HG03469 (cell line): ENCODE measurements at regions not wholly inside any gene's neighbourhood (a gene's known extent, or its start where the extent isn't known, plus 50 kb on each side); places are given as distances from the start of the nearest gene placed in this dataset.

Experiments
- ATAC-seq: cut with Tn5 transposase; IDR thresholded peaks from one replicate; pipeline ENCODE4 v1.9.1; 2021; ENCODE audit warnings: mild to moderate bottlenecking, moderate library complexity, moderate number of reproducible peaks; ENCODE audit not compliant: unreplicated experiment

GRCh38 chr4:136329042-136329662 lies 1203.1 kb downstream of the PCDH18 start:
- ATAC-seq, result no peak

DNA sequence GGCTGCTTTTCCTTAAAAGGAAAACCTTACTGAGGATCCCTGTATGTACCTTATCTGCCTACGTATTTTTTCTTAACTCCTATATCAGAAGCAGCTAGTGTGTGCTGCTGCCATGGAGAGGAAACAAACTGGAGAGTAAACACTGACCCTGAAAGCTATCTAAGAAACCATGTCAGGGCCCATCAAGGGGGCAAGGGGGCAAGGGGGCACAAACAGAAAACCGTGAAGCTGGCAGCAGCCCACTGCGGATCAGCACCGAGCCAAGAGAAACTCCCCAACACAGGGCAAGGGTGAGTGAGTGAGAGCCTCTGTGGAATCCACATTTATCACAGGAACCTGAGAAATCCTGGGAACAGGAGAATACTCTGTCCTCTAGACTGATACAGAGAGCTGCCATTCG lies 1204.2 kb downstream of the PCDH18 start:
- ATAC-seq, result no peak

- ATAC-seq, result no peak
These were observed 1211.9 kb downstream of the PCDH18 start for GRCh38 chr4:136320465-136320813.

DNA sequence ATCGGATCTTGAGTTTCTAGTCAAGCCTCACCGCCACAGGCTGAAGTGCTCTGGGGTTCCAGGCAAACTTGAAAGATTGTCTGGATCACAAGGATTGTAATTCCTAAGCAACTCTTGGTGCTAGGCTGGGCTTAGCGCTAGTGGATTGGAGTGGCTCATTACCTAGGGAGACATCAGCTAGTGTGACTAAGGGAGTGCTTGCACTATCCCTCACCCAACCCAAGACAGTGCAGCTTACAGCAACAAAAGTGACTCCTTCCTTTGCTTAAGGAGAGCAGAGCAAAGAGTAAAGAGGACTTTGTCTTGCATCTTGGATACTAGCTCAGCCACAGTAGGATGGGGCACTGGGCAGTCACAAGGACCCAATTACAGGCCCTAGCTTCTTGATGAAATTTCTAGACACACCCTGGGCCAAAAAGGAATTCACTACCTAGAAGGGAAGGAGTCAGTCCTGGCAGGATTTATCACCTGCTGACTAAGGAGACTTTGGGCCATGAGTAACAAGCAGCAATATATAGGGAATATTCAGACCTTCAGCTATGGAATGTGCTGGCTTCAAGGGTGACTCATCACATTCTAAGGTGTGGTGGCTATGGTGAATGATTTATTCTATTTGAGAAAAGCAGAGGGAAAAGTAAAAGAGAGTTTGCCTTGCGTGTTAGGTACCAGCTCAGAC lies 1212.4 kb downstream of the PCDH18 start:
- no peak for ATAC-seq

DNA sequence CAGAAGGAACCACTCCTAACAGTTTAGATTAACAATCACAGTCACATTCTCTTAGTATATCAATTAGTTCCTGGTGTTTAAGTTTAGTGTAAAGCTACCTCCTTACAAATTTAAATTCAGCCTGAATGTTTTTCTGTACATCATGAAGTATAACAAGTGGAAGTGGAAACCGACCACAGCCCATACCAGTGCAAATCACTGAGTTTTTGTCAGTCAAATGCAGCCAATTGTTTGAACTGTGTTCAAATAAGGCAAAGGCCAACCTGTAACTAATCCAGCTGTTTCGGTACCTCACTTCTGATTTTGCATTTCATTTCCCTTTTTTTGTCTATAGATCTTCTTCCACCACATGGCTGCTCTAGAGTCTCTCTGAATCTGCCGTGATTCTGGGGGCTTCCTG lies 1215.3 kb downstream of the PCDH18 start:
- no peak for ATAC-seq

- no peak for ATAC-seq
These were observed 1217.6 kb downstream of the PCDH18 start for GRCh38 chr4:136314686-136315085.

DNA sequence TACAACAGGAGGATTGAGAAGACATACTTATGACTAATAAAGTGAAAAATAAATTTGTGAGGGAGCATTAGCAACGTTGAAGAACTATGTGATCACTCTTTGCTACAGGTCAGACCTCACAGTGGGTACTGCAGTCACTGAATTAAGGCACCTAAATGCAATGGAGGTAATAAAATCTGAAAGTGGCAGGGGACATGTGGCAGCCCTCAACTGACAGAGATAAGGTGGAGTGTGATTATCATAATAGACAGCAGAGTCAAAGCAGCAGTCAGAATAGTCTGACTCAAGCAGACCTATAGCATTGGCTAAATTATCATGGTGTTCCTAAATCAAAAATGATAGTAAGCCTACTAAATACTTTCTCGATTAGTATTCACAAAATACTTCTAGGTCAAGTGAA lies 1220.5 kb downstream of the PCDH18 start:
- no peak for ATAC-seq

DNA sequence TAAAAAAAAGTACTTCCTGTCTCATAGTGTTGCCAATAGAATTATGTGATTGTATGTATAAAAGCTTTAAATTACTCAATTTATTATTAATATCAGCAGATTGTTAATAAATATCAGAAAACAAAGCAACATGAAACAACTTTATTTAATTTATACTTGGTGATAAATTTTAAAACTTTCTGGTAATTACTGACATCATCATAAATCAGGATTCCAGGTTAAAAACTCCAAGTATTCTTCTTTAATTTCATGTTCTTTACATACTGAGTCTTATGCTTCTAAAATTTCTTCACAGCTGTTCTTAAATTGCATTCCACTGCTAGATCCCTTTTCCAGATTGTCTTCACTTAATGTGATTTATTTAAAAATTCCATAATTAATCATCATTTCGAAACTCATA lies 1224.5 kb downstream of the PCDH18 start:
- ATAC-seq, result no peak

- ATAC-seq, result no peak
These were observed 1225.9 kb downstream of the PCDH18 start for GRCh38 chr4:136306361-136306760.

- no peak for ATAC-seq
These were observed 1229.7 kb downstream of the PCDH18 start for GRCh38 chr4:136302566-136302965.

GRCh38 chr4:136301749-136302495 lies 1230.4 kb downstream of the PCDH18 start:
- no peak for ATAC-seq

DNA sequence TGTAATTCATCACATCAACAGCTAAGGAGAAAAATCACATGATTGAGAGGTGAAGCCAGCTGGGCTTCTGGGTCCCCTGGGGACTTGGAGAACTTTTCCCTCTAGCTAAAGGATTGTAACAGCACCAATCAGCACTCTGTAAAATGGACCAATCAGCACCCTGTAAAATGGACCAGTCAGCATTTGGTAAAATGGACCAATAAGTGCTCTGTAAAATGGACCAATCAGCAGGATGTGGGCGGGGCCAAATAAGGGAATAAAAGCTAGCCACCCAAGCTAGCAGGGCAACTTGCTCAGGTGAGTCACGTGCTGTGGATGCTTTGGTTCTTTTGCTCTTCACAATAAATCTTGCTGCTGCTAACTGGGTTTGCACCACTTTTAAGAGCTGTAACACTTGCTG lies 1248.3 kb downstream of the PCDH18 start:
- ATAC-seq, result no peak

GRCh38 chr4:136281889-136282288 lies 1250.4 kb downstream of the PCDH18 start:
- no peak for ATAC-seq

DNA sequence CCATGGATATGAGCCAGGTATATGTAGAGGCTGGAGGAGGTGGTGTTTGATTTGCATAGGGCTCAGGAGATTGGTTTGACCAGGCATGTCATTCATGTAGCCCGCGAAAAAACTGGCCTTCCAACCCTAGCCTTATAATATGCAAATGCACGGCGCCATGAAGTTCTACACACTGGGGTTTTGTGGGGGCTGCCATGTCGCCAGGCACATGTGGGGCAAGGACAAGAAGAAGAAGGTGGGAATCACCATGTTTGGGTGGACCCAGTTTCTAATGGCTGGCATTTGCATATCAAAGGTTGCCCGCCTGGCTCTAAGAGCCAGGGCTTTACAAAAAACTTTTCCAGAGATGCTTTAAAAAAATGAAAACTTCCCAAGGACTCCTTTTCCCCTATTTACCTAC lies 1251.0 kb downstream of the PCDH18 start:
- no peak for ATAC-seq

DNA sequence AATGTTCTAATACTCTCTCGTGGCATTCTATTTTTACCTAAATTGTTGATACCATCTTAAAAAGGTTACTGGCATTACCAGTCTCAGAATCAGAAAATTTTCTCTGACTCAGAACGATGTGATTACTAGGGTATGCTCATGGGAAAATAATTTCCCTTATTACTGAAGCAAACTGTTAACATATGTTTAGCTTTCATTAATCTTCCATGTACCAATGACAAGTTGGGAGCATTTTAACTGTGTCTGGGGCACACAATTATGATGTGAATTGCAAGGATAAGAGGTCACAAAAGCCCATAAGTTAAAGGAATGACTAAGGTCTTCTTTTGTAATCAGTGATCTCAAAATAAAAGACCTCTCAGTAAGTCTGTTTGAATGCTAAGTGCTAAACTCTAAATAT lies 1254.6 kb downstream of the PCDH18 start:
- no peak for ATAC-seq

DNA sequence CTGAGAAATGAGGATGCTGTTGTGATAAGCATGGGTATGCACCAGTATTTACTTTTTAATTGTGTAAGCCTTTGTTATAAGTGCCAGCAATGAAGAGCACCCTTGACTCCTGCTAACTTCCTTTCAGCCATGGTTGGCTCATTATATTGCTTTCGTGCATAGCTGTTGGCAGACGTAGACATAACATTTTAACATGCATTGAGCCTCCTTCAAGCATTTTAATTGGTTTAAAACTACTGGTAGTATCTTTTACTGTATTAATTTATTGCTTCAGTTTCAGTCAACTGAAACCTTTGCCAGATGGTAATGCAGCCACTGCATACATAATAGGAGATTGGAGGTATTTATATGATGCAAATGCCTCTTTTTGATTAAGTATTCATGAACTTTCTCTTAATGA lies 1285.4 kb downstream of the PCDH18 start:
- ATAC-seq, result no peak

- no peak for ATAC-seq
These were observed 1290.9 kb downstream of the PCDH18 start for GRCh38 chr4:136241221-136241986.

GRCh38 chr4:136227315-136227714 lies 1305.0 kb downstream of the PCDH18 start:
- ATAC-seq, result no peak

DNA sequence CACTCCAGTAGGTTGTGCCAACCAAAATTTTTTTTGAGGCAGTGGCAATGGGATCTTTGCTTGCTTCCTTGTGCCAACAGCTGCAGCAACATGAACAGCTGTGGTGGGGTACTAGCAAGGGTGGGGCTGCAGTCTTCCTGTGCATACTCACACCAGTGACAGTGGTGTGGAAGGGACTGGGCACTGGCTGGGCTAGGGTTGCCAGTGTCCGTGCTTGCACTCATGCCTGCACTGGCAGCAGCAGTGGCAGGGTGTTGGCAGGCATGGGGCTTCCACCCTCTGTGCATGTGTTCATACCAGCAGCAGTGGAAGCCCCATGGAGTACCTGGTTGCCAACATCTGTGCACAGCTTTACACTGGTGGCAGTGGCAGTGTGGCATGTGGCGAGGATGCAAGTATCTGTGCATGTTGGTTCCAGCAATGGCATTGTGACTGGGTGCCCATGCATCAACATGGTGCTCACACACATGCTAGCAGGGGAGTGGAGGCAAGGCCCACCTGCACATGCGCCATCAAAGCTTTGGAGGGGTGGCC lies 1312.6 kb downstream of the PCDH18 start:
- no peak for ATAC-seq

GRCh38 chr4:136203199-136203598 lies 1329.1 kb downstream of the PCDH18 start:
- ATAC-seq, result no peak

GRCh38 chr4:136198358-136198757 lies 1333.9 kb downstream of the PCDH18 start:
- ATAC-seq, result no peak
